ENCODE measurements at regions not wholly inside any gene's neighbourhood (a gene's known extent, or its start where the extent isn't known, plus 50 kb on each side); places are given as distances from the start of the nearest gene placed in this dataset.
"Not testable (repeated sequence)": the region's sequence is repeated elsewhere in the genome, so short reads cannot be mapped to it uniquely, and the experiment has no call there.

- in situ Hi-C loops (cut with MboI; ENCODE audit: low sequenced_read_pairs) = no loop called here
These were observed 276.5 kb downstream of the EDEM1 start for GRCh38 chr3:5463991-5464390.

- in situ Hi-C loops (cut with MboI; ENCODE audit: low sequenced_read_pairs) = no loop called here
These were observed 277.1 kb downstream of the EDEM1 start for GRCh38 chr3:5464649-5465048.

DNA sequence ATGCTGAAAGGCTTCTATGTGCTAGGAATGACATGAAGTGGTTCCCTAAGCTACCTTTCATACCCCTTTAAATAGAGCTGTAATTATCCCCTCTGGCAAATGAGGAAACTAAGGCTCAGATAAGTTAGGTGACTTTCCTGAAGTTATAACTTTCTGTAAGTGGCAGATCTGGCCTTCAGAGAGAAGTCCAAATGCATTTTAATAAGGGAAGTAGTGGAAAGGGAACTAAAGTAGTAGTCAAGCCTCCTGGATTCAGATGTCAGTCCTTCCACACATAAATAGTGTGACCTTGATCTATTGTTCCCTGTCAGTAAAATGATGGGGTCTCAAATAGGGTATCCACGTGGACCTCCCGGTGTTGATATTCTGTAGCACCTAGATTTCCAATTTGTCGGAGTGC is 277.7 kb downstream of the EDEM1 start:
- in situ Hi-C loops (cut with MboI; ENCODE audit: low sequenced_read_pairs) = no loop called here

DNA sequence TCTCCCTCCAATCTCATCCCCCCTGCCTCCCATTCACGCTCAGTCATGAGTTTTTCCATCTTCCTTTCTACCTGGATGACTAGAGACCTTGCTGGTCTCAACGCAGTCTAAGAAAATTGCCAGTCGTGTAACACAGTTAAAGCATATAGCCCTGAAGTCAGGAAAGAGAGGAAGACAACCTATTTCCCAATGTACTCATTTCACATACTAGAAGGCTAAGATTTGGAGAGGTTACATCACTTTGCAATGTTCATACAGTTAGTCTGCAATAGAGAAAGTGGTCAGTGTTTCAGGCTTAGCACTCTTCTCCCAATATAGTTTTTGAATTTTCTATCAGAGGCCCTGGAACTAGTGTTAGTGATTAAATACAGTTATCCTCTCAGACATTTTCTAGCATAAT is 278.6 kb downstream of the EDEM1 start:
- in situ Hi-C loops (cut with MboI; ENCODE audit: low sequenced_read_pairs) = no loop called here

GRCh38 chr3:5466717-5467116 is 279.2 kb downstream of the EDEM1 start:
- in situ Hi-C loops (cut with MboI; ENCODE audit: low sequenced_read_pairs) = no loop called here

DNA sequence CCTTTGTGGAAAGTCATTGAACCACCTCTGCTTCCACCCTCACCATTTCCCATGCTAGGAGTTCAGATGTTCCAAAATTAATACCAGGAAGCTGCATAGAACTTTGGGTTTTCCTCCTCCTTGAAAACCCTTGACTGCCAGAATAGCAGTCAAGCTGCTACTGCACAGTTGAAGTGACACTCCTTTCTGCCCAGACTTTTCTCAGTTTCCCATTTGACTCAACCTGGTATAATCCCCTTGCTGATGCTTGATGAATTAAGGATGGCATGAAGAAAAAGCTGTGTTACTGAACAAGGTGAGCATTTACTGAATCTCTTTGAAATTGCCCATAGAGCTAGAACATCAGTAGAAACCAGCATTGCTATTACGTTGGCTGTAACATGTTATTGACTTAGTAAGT is 286.0 kb downstream of the EDEM1 start:
- in situ Hi-C loops (cut with MboI; ENCODE audit: low sequenced_read_pairs) = no loop called here

DNA sequence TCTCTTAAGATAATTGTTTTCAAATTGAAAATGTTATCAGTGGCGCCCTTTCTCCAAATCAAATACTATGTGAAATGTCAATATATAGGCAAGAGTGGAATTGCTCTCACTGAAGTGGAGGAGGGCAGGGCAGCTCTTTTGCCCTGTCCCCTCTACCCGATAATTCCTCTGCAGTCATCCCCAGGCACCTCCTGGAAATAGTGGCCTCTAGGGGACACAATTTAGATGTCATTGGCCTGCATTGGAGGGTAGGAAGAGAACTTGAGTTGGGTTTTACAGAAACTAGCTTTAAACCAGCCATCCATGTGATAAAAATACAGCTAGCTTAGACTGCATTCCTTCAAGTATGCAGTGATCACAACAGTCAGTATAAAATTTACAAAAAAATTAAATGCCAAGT is 288.9 kb downstream of the EDEM1 start:
- in situ Hi-C loops (cut with MboI; ENCODE audit: low sequenced_read_pairs) = no loop called here

DNA sequence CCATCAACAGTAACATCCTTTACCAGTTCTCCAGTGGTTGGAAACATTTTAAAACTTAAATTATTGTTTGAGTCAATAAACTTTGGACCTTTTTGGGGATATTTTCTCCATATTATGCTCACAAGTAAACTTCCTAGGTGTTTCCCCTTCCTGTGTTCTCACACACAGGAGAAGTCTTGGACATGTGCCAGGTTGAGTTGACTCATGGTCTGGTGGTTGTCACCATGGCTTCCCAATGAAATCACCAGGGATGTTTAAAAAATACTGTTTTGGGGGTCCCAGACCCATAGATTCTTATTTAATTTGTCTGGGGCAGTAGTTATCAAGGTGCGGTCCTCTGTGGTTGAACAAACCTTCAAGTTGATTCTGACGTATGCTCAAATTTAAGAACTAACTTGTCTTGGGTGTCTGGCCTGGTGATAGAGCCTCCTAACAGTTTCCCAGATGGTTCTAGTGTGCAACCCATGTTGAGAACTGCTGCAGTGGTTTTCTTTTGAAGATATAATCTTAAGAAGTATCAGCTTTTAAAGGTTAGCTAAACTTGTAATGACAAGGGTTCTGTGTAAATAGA is 291.8 kb downstream of the EDEM1 start:
- in situ Hi-C loops (cut with MboI; ENCODE audit: low sequenced_read_pairs) = no loop called here

GRCh38 chr3:5480190-5480589 is 292.7 kb downstream of the EDEM1 start:
- in situ Hi-C loops (cut with MboI; ENCODE audit: low sequenced_read_pairs) = no loop called here

GRCh38 chr3:5485427-5485826 is 297.9 kb downstream of the EDEM1 start:
- in situ Hi-C loops (cut with MboI; ENCODE audit: low sequenced_read_pairs) = no loop called here

DNA sequence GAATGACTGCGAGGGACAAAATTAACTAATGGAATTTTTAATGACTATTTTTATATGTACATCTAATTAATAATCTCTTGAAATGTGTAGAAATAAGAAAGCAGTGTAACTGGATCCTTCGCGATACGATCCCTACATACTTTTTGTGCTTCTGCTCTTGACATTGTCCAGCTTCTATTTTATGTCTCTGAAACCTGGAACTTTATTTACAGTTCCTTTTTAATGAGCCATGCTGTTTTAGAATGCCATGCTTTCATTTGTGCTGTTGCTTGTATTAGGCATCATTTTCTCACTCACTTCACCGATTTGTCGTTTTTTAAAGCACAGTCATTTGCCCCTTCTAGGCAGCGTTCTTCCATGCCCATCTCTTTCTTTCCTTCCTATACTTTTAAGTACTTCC is 301.3 kb downstream of the EDEM1 start:
- in situ Hi-C loops (cut with MboI; ENCODE audit: low sequenced_read_pairs) = no loop called here

DNA sequence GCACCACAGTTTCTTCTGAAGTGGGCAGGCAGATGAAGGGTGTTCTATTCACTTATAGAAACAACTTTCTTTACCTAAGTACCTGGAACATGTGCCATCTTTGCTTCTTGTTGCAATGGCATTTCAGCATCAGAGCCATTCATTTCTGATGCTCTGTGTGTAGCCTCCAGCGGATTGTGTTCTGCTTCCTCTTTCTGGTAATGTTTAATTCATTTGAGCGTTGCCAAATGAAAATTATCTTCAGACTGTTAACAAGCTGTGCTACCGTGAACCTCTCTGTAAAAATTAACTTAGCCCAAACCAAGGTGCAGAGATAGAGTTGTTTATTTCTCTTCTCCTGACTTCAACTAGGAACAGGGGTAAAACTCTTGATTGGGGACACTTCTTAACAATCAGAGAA is 302.0 kb downstream of the EDEM1 start:
- in situ Hi-C loops (cut with MboI; ENCODE audit: low sequenced_read_pairs) = no loop called here

- in situ Hi-C loops (cut with MboI; ENCODE audit: low sequenced_read_pairs) = no loop called here
These were observed 307.5 kb downstream of the EDEM1 start for GRCh38 chr3:5494905-5495519.

GRCh38 chr3:5497497-5497896 is 310.0 kb downstream of the EDEM1 start:
- in situ Hi-C loops (cut with MboI; ENCODE audit: low sequenced_read_pairs) = no loop called here

DNA sequence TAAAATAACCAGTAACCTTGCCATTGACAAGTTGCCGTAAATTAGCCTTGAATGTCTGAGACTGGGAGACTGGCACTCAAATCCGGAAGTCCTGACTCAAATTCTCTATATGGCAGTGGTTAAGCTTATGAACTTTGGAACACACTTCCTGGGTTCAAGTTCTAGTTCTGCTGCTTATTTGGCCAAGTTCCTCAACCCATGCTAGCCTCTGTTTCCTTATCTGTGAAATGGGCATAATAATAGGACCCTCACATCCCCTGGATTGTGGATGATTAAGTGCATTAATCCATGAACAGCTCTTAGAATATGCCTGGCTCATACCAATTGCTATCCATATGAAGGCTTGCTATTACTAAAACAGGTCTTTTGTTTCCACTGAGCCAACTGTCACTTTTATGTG is 311.5 kb downstream of the EDEM1 start:
- in situ Hi-C loops (cut with MboI; ENCODE audit: low sequenced_read_pairs) = no loop called here

DNA sequence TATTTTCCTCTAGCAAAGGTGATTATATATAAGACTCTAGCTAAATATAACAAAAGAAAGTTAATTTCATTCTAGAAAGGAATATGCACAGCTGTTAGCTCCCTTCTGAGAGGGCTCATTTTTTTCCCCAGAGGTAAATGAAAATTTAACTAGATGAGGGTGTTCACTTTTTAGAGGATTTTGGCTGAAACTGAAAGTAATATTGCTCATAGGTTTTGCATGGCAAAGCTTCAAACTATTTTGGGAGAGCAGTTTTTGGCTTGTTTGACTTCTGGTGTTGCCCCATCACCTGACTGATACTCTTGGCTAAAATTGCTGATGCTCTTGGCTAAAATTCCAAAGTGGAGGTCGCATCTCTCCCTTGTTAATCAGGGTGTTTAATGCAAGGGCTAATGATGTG is 311.9 kb downstream of the EDEM1 start:
- in situ Hi-C loops (cut with MboI; ENCODE audit: low sequenced_read_pairs) = no loop called here

DNA sequence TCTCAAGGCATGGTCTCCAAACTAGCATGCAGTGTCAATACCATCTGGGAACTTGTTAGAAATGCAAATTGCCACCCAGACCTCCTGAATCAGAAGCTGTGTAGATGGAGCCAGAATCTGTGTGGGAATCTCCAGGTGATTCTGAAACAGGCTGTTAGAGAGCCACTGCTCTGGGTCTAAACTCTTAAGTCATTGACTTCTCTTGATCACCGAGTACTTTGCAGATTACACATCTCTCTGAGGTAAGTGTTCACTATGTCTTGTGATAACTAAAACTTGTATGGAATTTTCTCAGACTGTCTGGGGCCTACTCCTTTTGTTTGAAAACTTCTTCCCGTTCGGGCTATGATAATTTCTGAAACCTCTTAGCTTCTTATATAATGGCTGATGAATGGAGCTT is 315.6 kb downstream of the EDEM1 start:
- in situ Hi-C loops (cut with MboI; ENCODE audit: low sequenced_read_pairs) = no loop called here

DNA sequence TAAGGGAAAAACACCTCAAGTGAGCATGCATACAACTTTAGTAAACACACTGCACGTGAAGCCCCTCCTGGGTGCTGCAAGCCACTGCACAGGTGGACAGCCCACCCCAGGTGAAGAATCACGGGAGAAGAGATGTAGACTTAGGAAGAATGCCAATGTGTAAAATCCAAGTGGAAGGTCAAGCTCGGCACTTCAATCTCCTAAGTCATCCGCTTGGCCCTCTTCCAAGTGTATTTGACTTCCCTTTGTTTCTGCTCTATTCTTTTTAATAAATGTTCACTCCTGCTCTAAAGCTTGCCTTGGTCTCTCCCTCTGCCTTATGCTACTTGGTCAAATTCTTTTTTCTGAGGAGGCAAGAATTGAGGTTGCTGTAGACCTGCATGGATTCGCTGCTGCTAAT is 316.6 kb downstream of the EDEM1 start:
- in situ Hi-C loops (cut with MboI; ENCODE audit: low sequenced_read_pairs) = no loop called here

- in situ Hi-C loops (cut with MboI; ENCODE audit: low sequenced_read_pairs) = no loop called here
These were observed 317.7 kb downstream of the EDEM1 start for GRCh38 chr3:5505163-5505562.

DNA sequence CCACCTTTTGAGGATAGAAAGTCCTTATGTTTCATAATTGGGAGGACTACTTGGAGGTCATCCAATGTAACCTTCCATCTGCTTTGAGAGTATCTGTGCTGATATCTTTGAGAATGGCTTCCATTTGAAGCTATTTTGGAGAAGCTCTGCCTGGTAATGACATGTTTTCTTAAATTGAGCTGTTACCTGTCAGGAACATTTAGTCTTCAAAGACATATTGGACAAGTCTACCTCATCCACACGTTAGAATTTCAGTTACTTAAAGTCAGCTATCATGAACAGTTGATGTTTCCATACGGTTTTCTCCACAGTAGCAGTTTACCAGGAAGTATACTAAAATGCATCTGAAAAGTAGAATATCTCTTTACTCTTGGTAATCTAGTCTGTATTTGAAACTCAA is 318.5 kb downstream of the EDEM1 start:
- in situ Hi-C loops (cut with MboI; ENCODE audit: low sequenced_read_pairs) = no loop called here

DNA sequence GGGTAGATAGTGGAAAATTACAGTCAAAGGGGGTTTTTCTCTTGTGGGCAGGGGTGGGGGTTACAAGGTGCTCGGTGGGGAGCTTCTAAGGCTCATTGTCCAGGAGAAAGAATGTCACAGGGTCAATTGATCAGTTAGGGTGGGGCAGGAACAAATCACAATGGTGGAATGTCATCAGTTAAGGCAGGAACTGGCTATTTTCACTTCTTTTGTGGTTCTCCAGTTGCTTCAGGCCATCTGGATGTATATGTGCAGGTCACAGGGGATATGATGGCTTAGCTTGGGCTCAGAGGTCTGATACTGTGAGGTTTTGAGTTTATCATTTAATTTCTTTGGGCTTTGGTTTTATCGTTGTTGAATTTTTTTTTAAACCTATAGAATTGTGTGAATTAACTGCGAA is 321.4 kb downstream of the EDEM1 start:
- in situ Hi-C loops (cut with MboI; ENCODE audit: low sequenced_read_pairs) = not testable (repeated sequence)

- in situ Hi-C loops (cut with MboI; ENCODE audit: low sequenced_read_pairs) = no loop called here
These were observed 322.8 kb downstream of the EDEM1 start for GRCh38 chr3:5510300-5510699.

- in situ Hi-C loops (cut with MboI; ENCODE audit: low sequenced_read_pairs) = no loop called here
These were observed 330.4 kb downstream of the EDEM1 start for GRCh38 chr3:5517921-5518320.
